Activated CD8-positive, alpha-beta T cell treated with anti-CD3 and anti-CD28 coated beads, Interleukin-2, amount 10 ng/mL, durations not matched to agents 7 days and 5 days (primary cell): ENCODE measurements at regions not wholly inside any gene's neighbourhood (a gene's known extent, or its start where the extent isn't known, plus 50 kb on each side); places are given as distances from the start of the nearest gene placed in this dataset.

Experiments
- ATAC-seq: fragments of 150-1000 bp; cut with Tn5 transposase; one replicate; pipeline ENCODE4 v1.10.0; 2021; ENCODE audit warnings: moderate library complexity
- CTCF ChIA-PET: fragments of 350-600 bp; sonication (Branson Sonifier 250); formaldehyde crosslinking; loops from one replicate; lab custom pipeline; 2021; ENCODE audit warnings: antibody characterized with exemption; lab: Charles Lee
- POLR2A ChIA-PET: fragments of 350-600 bp; sonication (Branson Sonifier 250); formaldehyde crosslinking; loops from one replicate; lab custom pipeline; 2021; ENCODE audit warnings: antibody characterized with exemption; lab: Charles Lee
- DNase-seq: peaks from one replicate; pipeline ENCODE4 v3.0.0-alpha.2; 2020
- H3K27ac Mint-ChIP-seq: one replicate; pipeline ENCODE4 v1.8.0; 2021; ENCODE audit warnings: mild to moderate bottlenecking, mixed read lengths
- H3K27me3 Mint-ChIP-seq: one replicate; pipeline ENCODE4 v1.8.0; 2021; ENCODE audit warnings: low read depth, mixed read lengths
- H3K36me3 Mint-ChIP-seq: one replicate; pipeline ENCODE4 v1.8.0; 2021; ENCODE audit warnings: low read depth, mixed read lengths
- H3K4me1 Mint-ChIP-seq: one replicate; pipeline ENCODE4 v1.8.0; 2021; ENCODE audit warnings: low read depth, mixed read lengths
- H3K4me3 Mint-ChIP-seq: one replicate; pipeline ENCODE4 v1.8.0; 2021; ENCODE audit warnings: mild to moderate bottlenecking, mixed read lengths
- H3K9me3 Mint-ChIP-seq: one replicate; pipeline ENCODE4 v1.8.0; 2022; ENCODE audit warnings: mixed read lengths; ENCODE audit not compliant: insufficient read depth

DNA sequence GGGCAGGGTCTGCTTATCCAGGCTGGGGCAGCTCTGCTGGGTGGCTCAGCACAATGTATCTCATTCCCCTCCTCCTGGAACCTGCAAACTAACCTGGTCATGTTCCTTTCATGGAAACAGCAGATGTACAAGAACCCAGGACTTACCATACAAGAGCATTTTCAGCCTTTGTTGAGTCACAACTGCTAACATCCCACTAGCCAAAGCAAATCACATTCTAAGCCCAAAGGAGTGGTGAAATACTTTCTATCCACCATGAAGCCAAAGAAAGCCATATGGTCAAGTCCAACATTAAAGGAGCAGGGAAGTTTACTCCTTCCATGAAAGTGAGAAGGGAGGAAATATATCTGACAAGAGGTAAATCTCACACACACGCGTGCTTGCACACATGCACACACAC is 163.0 kb downstream of the IRS1 start:
- no peaks in the 10 kb centered on the region for H3K36me3 Mint-ChIP-seq
- no peak overlapping the region for H3K27ac Mint-ChIP-seq
- DNase-seq: no peak
- ChIA-PET POLR2A (no interaction called here), CTCF (interaction anchor here (1.5 kb wide), 1 partner anchor 166 kb away, joined by 3 read pairs; no protein-coding TSS in a partner anchor)
- no peaks in the 10 kb centered on the region for H3K4me1 Mint-ChIP-seq
- H3K4me3 Mint-ChIP-seq: no peak overlapping the region
- H3K9me3 Mint-ChIP-seq: no peaks in the 10 kb centered on the region
- no peak for ATAC-seq
- H3K27me3 Mint-ChIP-seq: peaks cover 13% of the 10 kb centered on the region

DNA sequence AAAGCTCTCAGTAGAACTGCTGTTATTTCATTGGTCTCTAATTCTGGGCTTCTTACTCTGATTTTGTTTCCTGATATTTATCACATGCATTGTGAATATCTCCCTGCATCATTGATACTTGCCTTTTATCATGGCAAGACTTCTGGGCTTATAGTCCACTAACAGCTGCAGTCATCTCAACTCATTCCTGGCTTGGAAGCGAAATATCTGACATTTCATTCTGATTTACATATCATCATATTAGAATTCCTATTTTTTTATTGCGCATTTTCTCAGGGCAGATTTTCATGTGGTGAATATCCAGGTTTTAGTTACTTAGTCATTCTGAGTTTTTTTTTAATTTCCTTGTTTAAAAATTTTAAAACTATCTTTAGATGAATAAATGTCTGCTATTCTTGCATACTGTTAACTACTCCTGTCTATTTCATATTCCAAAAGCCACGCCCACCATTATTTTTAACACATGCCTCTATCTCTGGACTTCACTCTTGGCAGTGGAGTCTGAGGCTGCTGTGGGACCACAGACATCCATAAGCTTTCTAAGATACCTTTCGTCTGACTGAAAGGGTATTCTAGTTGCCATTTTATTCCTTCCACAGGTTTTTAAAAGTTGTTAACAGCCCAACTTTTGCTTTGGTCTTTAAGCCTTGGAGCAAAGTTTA is 164.5 kb downstream of the IRS1 start:
- POLR2A ChIA-PET: no interaction called here
- H3K9me3 Mint-ChIP-seq: no peaks in the 10 kb centered on the region
- no peak overlapping the region for H3K4me3 Mint-ChIP-seq
- H3K4me1 Mint-ChIP-seq: no peaks in the 10 kb centered on the region
- H3K36me3 Mint-ChIP-seq: no peaks in the 10 kb centered on the region
- H3K27ac Mint-ChIP-seq: no peak overlapping the region
- ATAC-seq: no peak
- peaks cover 14% of the 10 kb centered on the region for H3K27me3 Mint-ChIP-seq
- CTCF ChIA-PET: interaction anchor here (1.5 kb wide), 1 partner anchor 168 kb away, joined by 3 read pairs; no protein-coding TSS in a partner anchor
- DNase-seq: no peak

- ChIA-PET POLR2A (no interaction called here), CTCF (no interaction called here)
- no peak for ATAC-seq
- Mint-ChIP-seq H3K27ac (no peak overlapping the region), H3K4me3 (no peak overlapping the region), H3K4me1 (no peaks in the 10 kb centered on the region), H3K9me3 (no peaks in the 10 kb centered on the region), H3K27me3 (peaks cover 13% of the 10 kb centered on the region), H3K36me3 (no peaks in the 10 kb centered on the region)
- DNase-seq: no peak
Measured at GRCh38 chr2:226631671-226632070, 167.9 kb downstream of the IRS1 start.

DNA sequence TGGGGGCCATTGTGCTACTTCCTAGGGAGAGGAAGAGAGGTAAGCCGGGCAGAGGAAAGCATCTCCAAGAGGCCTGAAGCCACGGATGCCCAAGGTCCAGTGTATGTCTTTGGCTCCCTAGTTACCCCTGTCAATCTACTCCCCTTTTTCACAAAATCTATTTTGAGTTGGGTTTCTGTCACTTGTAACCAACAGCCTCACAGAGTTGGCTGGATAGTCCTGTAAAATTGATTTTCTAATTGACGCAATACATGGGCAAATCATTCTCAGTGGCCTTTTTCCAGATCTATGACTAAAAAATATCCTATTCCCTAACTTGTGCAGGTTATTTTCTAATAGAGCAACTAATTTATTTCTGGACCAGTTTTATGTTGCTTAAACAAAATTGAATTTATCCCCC is 168.4 kb downstream of the IRS1 start:
- no peaks in the 10 kb centered on the region for H3K9me3 Mint-ChIP-seq
- DNase-seq (no peak), ATAC-seq (no peak)
- H3K27ac Mint-ChIP-seq: no peak overlapping the region
- H3K4me3 Mint-ChIP-seq: no peak overlapping the region
- peaks cover 11% of the 10 kb centered on the region for H3K27me3 Mint-ChIP-seq
- POLR2A ChIA-PET: no interaction called here
- no peaks in the 10 kb centered on the region for H3K36me3 Mint-ChIP-seq
- H3K4me1 Mint-ChIP-seq: no peaks in the 10 kb centered on the region
- CTCF ChIA-PET: no interaction called here

GRCh38 chr2:226625946-226626345 is 173.7 kb downstream of the IRS1 start:
- Mint-ChIP-seq H3K27ac (no peak overlapping the region), H3K9me3 (no peaks in the 10 kb centered on the region), H3K4me1 (no peaks in the 10 kb centered on the region), H3K36me3 (no peaks in the 10 kb centered on the region), H3K4me3 (no peak overlapping the region), H3K27me3 (peaks cover 7% of the 10 kb centered on the region)
- POLR2A ChIA-PET: no interaction called here
- ATAC-seq: no peak
- CTCF ChIA-PET: interaction anchor here (1.6 kb wide), 1 partner anchor 177 kb away, joined by 5 read pairs; no protein-coding TSS in a partner anchor
- no peak for DNase-seq

DNA sequence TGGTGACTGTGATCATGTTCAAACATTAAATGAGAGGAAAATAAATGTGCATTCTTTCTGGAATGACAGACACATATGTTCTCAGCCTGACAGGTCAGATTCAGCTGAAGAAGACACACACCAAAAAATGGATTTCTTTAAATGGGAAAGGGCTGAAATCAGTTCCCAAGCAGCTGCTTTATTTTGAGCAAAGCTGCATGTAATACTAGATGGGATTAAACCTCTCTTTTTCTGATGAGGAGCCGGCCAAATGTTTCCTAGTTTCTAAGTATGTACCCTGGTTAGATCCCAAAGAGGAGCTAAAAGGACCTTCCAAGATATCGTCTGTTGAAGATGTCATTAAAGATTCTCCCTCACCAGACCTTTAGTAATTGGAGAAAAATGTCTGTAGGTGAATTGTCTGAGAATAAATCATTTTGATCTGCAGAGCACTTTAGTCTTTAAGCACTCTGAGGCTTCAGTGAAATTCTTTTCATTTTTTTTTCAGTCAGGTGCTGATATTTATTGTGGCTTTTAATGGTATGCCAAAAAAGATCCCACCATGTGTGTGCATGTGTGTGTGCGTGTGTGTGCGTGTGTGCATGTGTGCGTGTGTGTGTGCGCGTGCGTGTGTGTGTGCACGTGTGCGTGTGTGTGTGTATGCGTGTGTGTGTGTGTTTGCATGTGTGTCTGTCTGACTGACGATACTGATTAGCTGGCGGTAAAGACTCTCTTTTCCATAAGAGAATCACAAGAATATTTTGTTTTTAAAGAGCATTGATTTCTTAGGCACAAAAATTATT is 175.8 kb downstream of the IRS1 start:
- Mint-ChIP-seq H3K27me3 (peaks cover 5% of the 10 kb centered on the region), H3K9me3 (no peaks in the 10 kb centered on the region), H3K36me3 (no peaks in the 10 kb centered on the region), H3K4me3 (no peak overlapping the region), H3K27ac (no peak overlapping the region), H3K4me1 (no peaks in the 10 kb centered on the region)
- no peak for ATAC-seq
- CTCF ChIA-PET: no interaction called here
- POLR2A ChIA-PET: no interaction called here
- no peak for DNase-seq

DNA sequence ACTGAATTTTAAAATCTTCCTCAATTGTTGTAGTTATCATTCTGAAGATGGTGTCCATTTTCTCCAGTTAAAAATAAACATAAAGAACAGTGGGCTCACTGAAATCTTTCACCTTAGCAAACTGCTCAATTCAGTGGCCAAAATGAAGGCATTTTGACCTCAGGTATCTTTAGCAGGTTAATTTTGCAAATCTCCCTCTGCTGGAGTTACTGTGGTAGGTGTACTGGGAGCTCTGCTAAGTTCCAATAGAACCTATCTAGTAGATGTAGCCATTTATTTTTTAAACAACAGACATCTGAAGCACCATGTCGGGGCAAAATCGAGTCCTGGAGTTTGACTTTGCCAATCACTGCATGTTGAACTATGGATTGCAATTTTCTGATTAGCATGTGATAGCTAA is 177.1 kb downstream of the IRS1 start:
- DNase-seq (no peak), ATAC-seq (no peak)
- ChIA-PET POLR2A (no interaction called here), CTCF (no interaction called here)
- Mint-ChIP-seq H3K27ac (no peak overlapping the region), H3K9me3 (no peaks in the 10 kb centered on the region), H3K36me3 (no peaks in the 10 kb centered on the region), H3K27me3 (peaks cover 5% of the 10 kb centered on the region), H3K4me1 (no peaks in the 10 kb centered on the region), H3K4me3 (no peak overlapping the region)

DNA sequence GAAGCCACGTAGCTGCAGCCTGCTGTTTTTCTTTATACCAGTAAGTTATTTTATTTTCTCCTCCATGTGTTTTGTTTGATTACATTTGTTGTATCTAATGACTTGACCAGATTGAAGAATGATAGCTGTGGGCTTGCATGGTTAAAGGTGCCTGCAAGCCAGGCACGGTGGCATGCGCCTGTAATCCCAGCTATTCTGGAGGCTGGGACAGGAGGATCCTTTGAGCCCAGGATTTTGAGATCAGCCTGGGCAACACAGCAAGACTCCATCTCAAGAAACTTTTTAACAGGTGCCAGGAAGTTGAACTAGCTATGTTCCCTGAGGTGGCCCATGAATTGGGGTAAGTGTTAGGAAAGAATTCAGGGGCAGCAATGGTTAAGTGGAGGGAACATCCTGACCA is 179.4 kb downstream of the IRS1 start:
- Mint-ChIP-seq H3K4me1 (no peaks in the 10 kb centered on the region), H3K4me3 (no peak overlapping the region), H3K27me3 (peaks cover 5% of the 10 kb centered on the region), H3K9me3 (no peaks in the 10 kb centered on the region), H3K36me3 (no peaks in the 10 kb centered on the region), H3K27ac (no peak overlapping the region)
- DNase-seq (no peak), ATAC-seq (no peak)
- CTCF ChIA-PET: interaction anchor here (1.1 kb wide), 1 partner anchor 182 kb away, joined by 3 read pairs; no protein-coding TSS in a partner anchor
- POLR2A ChIA-PET: no interaction called here

DNA sequence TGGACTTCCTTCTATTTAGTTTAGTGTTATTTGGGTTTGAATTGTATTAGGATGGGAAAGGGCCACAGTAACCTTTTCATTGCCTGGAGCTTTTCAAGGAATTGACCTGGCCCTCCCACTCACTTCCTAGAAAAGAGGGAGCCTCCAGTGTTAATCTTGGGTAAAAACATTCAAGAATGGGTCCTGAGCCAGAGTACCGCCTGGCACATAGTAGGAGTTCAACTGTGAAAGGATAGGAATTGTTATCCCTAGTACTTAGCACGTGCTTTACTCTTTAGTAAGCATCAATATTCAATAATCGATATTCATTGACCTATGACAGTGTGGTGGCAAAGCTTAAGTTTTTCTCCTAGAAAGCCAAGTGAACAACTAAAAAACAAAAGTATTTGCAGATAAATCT is 179.9 kb downstream of the IRS1 start:
- peaks cover 5% of the 10 kb centered on the region for H3K27me3 Mint-ChIP-seq
- DNase-seq (no peak), ATAC-seq (no peak)
- no peaks in the 10 kb centered on the region for H3K36me3 Mint-ChIP-seq
- H3K9me3 Mint-ChIP-seq: no peaks in the 10 kb centered on the region
- no peak overlapping the region for H3K4me3 Mint-ChIP-seq
- H3K4me1 Mint-ChIP-seq: no peaks in the 10 kb centered on the region
- ChIA-PET CTCF (interaction anchor here (0.6 to 1.1 kb wide), 2 partner anchors 179 to 183 kb away, joined by 3 read pairs; no protein-coding TSS in a partner anchor), POLR2A (no interaction called here)
- H3K27ac Mint-ChIP-seq: no peak overlapping the region

DNA sequence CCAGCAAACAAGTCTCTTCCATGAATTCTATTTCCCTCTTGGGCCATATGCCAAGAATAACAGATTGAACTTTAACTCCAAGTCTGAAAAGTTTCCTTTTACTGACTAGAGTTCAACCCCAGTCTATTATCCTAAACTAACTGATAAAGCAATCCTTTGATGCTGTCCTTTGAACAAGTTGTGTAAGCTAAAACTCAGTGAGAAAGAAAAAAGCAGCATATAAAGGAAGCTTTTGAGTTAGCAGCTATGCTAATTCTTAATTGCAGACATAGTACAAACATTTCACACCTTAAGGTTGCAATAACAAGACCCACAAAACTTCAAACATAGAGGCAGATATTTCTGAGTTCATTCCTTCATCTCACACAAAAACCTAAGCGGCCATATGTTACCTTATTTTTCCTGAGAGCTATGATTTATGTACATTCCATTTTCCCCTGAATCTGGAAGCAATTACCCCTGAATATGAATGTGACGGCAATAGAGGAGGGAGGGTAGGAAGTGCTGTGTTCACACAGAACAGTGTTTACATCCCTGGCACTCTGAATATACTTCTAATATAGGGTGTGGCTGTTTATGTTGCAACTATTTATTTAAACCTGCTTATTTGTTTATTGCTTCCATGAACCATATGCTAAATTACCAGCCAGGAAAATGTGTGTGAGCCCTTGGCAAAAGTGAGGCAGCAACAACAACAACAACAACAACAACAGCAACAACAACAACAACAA is 180.6 kb downstream of the IRS1 start:
- ChIA-PET POLR2A (no interaction called here), CTCF (interaction anchor here (0.6 to 1.1 kb wide), 2 partner anchors 179 to 184 kb away, joined by 3 read pairs; no protein-coding TSS in a partner anchor)
- Mint-ChIP-seq H3K27me3 (peaks cover 5% of the 10 kb centered on the region), H3K4me1 (no peaks in the 10 kb centered on the region), H3K4me3 (no peak overlapping the region), H3K36me3 (no peaks in the 10 kb centered on the region), H3K27ac (no peak overlapping the region), H3K9me3 (no peaks in the 10 kb centered on the region)
- DNase-seq: no peak
- no peak for ATAC-seq

GRCh38 chr2:226618544-226618874 is 181.1 kb downstream of the IRS1 start:
- ATAC-seq (no peak), DNase-seq (no peak)
- CTCF ChIA-PET: no interaction called here
- Mint-ChIP-seq H3K4me1 (no peaks in the 10 kb centered on the region), H3K27ac (no peak overlapping the region), H3K9me3 (no peaks in the 10 kb centered on the region), H3K4me3 (no peak overlapping the region), H3K27me3 (peaks cover 5% of the 10 kb centered on the region), H3K36me3 (no peaks in the 10 kb centered on the region)
- POLR2A ChIA-PET: no interaction called here

DNA sequence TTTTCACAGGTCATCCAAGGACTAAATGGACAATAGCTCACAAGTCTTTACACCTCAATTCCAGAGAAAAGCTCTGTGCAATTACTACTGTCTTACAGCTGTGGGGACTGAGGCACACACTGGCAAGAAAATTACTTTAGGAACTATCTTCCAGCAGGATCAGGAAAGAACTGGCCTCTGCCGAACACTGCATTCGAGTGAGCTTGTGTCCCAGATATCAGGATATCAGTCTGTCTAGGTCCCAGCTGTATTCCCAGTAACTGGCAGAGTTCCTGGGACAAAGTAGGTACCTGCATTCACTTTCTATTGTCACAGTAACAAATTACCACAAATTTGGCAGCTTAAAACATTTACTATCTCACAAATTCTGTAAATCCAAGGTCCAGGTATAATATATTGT is 183.7 kb downstream of the IRS1 start:
- no peaks in the 10 kb centered on the region for H3K4me1 Mint-ChIP-seq
- H3K27ac Mint-ChIP-seq: no peak overlapping the region
- no peaks in the 10 kb centered on the region for H3K27me3 Mint-ChIP-seq
- CTCF ChIA-PET: no interaction called here
- ATAC-seq: no peak
- H3K4me3 Mint-ChIP-seq: no peak overlapping the region
- H3K9me3 Mint-ChIP-seq: no peaks in the 10 kb centered on the region
- POLR2A ChIA-PET: no interaction called here
- no peak for DNase-seq
- no peaks in the 10 kb centered on the region for H3K36me3 Mint-ChIP-seq
